Esophagus squamous epithelium (tissue), 5 donors: ENCODE measurements at regions not wholly inside any gene's neighbourhood (a gene's known extent, or its start where the extent isn't known, plus 50 kb on each side); places are given as distances from the start of the nearest gene placed in this dataset.

Experiments used
- DNase-seq: peaks from one replicate; lab custom pipeline; 2025; lab: John Stamatoyannopoulos, UW
- H3K27ac ChIP-seq, 4 donors: fragments of 200-600 bp; sonication (generic); one replicate each; pipeline ENCODE4 v1.5.1; 2016 to 2019; ENCODE audit warnings: mild to moderate bottlenecking in 1 of 4
- H3K27me3 ChIP-seq, 4 donors: fragments of 200-600 bp; sonication (generic); 1 replicate in 3 of 4; 2 replicates in 1 of 4; pipeline versions ENCODE4 v1.5.1 to v1.6.0; 2017 to 2021; ENCODE audit warnings: antibody characterized with exemption in 1 of 4
- H3K36me3 ChIP-seq, 3 donors: fragments of 200-600 bp; sonication (generic); one replicate each; pipeline ENCODE4 v1.5.1; 2016 to 2019
- H3K4me1 ChIP-seq, 3 donors: fragments of 200-600 bp; sonication (generic); one replicate each; pipeline ENCODE4 v1.5.1; 2017 to 2019
- H3K4me3 ChIP-seq, 4 donors: fragments of 200-600 bp; sonication (generic); 1 replicate in 3 of 4; 2 replicates in 1 of 4; pipeline ENCODE4 v1.5.1; 2016 to 2019; ENCODE audit warnings: mild to moderate bottlenecking in 2 of 4, moderate library complexity in 1 of 4
- H3K9me3 ChIP-seq, 3 donors: fragments of 200-600 bp; sonication (generic); one replicate each; pipeline ENCODE4 v1.5.1; 2016 to 2019
- CTCF ChIP-seq, 6 experiments: fragments of 450-650 bp in 4 of 6; fragments of 200-600 bp in 2 of 6; sonication (generic) in 2 of 6; IDR thresholded peaks; one replicate each; pipeline ENCODE4 v1.5.1; 2016 to 2019; ENCODE audit warnings: antibody characterized with exemption in 6 of 6, mild to moderate bottlenecking in 4 of 6, moderate library complexity in 4 of 6
- POLR2A ChIP-seq, 4 donors: fragments of 450-650 bp; IDR thresholded peaks; one replicate each; pipeline ENCODE4 v1.6.1; 2017; ENCODE audit warnings: antibody characterized with exemption in 4 of 4, mild to moderate bottlenecking in 4 of 4, moderate library complexity in 3 of 4
- WGBS, 2 donors: methylation state at CpG; one replicate each; pipeline ENCODE4 v1.1.5; 2018; 5-methylcytosine and 5-hydroxymethylcytosine counted together
- intact Hi-C: fragments of 100-400 bp; cut with DNase I; formaldehyde crosslinking; loops from one replicate; pipeline ENCODE4 v1.15.0; 2022
- donor health status: DM: yes; HTN: yes; CAD: no.

GRCh38 chr18:30566877-30567276, 475.7 kb downstream of the DSC3 start:
- H3K27ac ChIP-seq = no peak overlapping the region
- H3K9me3 ChIP-seq = no peaks in the 10 kb centered on the region
- WGBS, 2 donors = 43 to 57% methylated on average over 1 of the region's 1 CpG
- H3K4me3 ChIP-seq = no peak overlapping the region
- no peak for TF ChIP-seq POLR2A (IDR thresholded peaks at IDR 0.05)
- H3K4me1 ChIP-seq = no peaks in the 10 kb centered on the region
- DNase-seq = no peak
- no peaks in the 10 kb centered on the region for H3K27me3 ChIP-seq
- no peaks in the 10 kb centered on the region for H3K36me3 ChIP-seq
- intact Hi-C loops = no loop called here

- H3K27ac ChIP-seq = no peak overlapping the region
- no peak for TF ChIP-seq CTCF (IDR thresholded peaks at IDR 0.05)
- no peak for TF ChIP-seq POLR2A (IDR thresholded peaks at IDR 0.05)
- intact Hi-C loops = no loop called here
- no peaks in the 10 kb centered on the region for H3K36me3 ChIP-seq
- no peaks in the 10 kb centered on the region for H3K27me3 ChIP-seq
- 12 to 36% methylated on average over 1 of the region's 1 CpG for WGBS, 2 donors
- H3K4me3 ChIP-seq = no peak overlapping the region
- no peaks in the 10 kb centered on the region for H3K4me1 ChIP-seq
- no peak for DNase-seq
- no peaks in the 10 kb centered on the region for H3K9me3 ChIP-seq
Observed at GRCh38 chr18:30562231-30562630, 480.3 kb downstream of the DSC3 start.

GRCh38 chr18:30556112-30556511, 486.4 kb downstream of the DSC3 start:
- Histone ChIP-seq H3K4me3 (no peak overlapping the region), H3K27me3 (no peaks in the 10 kb centered on the region), H3K4me1 (no peaks in the 10 kb centered on the region), H3K27ac (no peak overlapping the region), H3K36me3 (no peaks in the 10 kb centered on the region), H3K9me3 (no peaks in the 10 kb centered on the region)
- DNase-seq = no peak
- intact Hi-C loops = no loop called here
- WGBS, 2 donors = 62 to 67% methylated on average over 2 to 6 of the region's 11 CpGs
- no peak for TF ChIP-seq CTCF (IDR thresholded peaks at IDR 0.05)
- no peak for TF ChIP-seq POLR2A (IDR thresholded peaks at IDR 0.05)

- no peak overlapping the region for H3K27ac ChIP-seq
- no peaks in the 10 kb centered on the region for H3K27me3 ChIP-seq
- intact Hi-C loops = no loop called here
- no peaks in the 10 kb centered on the region for H3K36me3 ChIP-seq
- WGBS, 2 donors = 65 to 76% methylated on average over 4 of the region's 4 CpGs
- DNase-seq = no peak
- no peak overlapping the region for H3K4me3 ChIP-seq
- no peaks in the 10 kb centered on the region for H3K4me1 ChIP-seq
- no peaks in the 10 kb centered on the region for H3K9me3 ChIP-seq
- TF ChIP-seq POLR2A (IDR thresholded peaks at IDR 0.05) (no peak), CTCF (IDR thresholded peaks at IDR 0.05) (no peak)
Observed at GRCh38 chr18:30545393-30545792, 497.1 kb downstream of the DSC3 start.

GRCh38 chr18:30544141-30544540, 498.4 kb downstream of the DSC3 start:
- TF ChIP-seq CTCF (IDR thresholded peaks at IDR 0.05) (no peak), POLR2A (IDR thresholded peaks at IDR 0.05) (no peak)

GRCh38 chr18:30533716-30534115, 508.8 kb downstream of the DSC3 start:
- H3K4me1 ChIP-seq = no peaks in the 10 kb centered on the region
- H3K36me3 ChIP-seq = no peaks in the 10 kb centered on the region
- no peak overlapping the region for H3K4me3 ChIP-seq
- DNase-seq = no peak
- intact Hi-C loops = no loop called here
- WGBS, 2 donors = 79 to 81% methylated on average over 1 of the region's 1 CpG
- H3K27ac ChIP-seq = no peak overlapping the region
- no peaks in the 10 kb centered on the region for H3K9me3 ChIP-seq
- H3K27me3 ChIP-seq = no peaks in the 10 kb centered on the region
- TF ChIP-seq CTCF (IDR thresholded peaks at IDR 0.05) (no peak), POLR2A (IDR thresholded peaks at IDR 0.05) (no peak)

More at GRCh38 chr18:30544141-30544540, 498.4 kb downstream of the DSC3 start:
- H3K9me3 ChIP-seq = no peaks in the 10 kb centered on the region
- H3K36me3 ChIP-seq = no peaks in the 10 kb centered on the region
- H3K4me3 ChIP-seq = no peak overlapping the region
- intact Hi-C loops = no loop called here
- DNase-seq = no peak
- H3K27me3 ChIP-seq = no peaks in the 10 kb centered on the region
- no peaks in the 10 kb centered on the region for H3K4me1 ChIP-seq
- WGBS, 2 donors = 85 to 89% methylated on average over 2 of the region's 2 CpGs
- H3K27ac ChIP-seq = no peak overlapping the region
